ENCODE measurements at regions not wholly inside any gene's neighbourhood (a gene's known extent, or its start where the extent isn't known, plus 50 kb on each side); places are given as distances from the start of the nearest gene placed in this dataset.
"Not testable (repeated sequence)": the region's sequence is repeated elsewhere in the genome, so short reads cannot be mapped to it uniquely, and the experiment has no call there.

DNA sequence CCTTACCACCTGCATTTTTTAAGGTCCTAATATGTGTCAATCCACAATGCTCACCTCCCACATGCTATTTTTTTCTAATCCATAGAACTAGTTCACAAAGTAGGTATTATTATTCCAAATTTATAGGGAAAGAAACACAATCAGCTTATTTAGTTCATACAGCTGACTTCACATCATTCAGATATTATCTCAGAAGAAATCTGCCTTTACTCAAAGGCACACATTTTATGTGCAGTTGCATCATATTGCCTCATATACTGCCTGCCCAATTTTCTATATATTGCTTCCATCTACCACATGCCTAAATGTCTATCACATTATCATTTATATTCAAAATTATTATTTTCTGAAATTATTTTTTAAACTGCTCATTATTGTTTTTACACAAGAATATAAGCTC, 88.7 kb upstream of the LUZP2 start:
- DNase-seq: no peak

DNA sequence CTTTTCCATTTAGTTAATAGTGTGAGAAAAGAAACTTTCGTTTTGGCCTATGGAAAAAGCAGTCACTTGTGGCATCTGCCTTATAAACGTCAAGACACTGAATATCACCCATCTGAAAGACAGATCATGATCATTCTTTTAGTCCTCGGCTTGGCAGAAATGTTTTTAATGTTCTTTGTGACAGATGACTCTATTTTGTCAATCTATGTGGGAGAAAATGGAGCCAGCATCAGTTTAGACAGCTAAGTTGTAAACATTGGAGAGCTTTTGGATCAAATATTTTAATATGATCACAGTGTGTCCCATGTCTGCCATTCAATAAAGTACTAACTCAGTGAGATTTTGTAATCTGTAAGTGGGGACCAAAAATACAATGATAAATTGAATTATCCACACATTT, 85.1 kb upstream of the LUZP2 start:
- no peak for DNase-seq

- no peak for DNase-seq
Observed at GRCh38 chr11:24412722-24413121, 84.1 kb upstream of the LUZP2 start.

- no peak for DNase-seq
Observed at GRCh38 chr11:24413391-24413790, 83.5 kb upstream of the LUZP2 start.

- not testable (repeated sequence) for DNase-seq
Observed at GRCh38 chr11:24415955-24416636, 80.8 kb upstream of the LUZP2 start.

DNA sequence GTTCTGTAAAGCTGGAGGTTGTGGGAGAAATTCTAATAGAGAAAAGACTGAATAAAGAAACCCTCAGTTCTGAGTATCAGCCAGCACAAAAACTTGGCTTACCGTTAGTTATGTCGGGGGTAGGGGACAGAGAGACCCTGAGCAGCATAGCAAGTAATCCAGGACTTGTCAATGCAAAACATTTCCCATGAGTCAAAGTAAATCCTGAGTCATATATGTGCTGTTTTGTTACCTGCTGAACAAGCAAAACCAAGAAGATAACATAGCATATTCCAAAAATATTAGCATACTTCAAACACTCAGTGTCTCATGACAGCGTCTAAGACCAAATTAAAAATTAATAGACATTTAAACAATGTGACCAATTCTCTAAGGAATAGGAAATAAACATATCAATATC, 75.1 kb upstream of the LUZP2 start:
- no peak for DNase-seq

DNA sequence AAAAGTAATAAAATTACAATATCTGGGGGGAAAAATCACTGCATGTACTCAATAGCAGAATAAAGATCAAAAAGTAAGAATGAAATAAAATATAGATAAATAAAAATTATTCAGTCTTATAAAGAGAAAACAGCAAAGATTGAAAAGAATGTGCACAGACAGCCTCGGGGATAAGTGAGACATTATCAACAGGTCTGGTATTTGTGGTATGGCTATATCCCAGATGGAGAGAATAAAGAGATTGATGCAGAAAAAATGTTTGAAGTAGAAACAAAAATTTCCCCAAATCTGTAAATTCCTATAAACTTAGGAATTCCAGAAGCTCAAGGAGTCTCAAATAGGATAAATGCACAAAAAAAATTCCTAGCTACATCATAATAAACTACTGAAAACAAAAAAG, 74.5 kb upstream of the LUZP2 start:
- DNase-seq: no peak

DNA sequence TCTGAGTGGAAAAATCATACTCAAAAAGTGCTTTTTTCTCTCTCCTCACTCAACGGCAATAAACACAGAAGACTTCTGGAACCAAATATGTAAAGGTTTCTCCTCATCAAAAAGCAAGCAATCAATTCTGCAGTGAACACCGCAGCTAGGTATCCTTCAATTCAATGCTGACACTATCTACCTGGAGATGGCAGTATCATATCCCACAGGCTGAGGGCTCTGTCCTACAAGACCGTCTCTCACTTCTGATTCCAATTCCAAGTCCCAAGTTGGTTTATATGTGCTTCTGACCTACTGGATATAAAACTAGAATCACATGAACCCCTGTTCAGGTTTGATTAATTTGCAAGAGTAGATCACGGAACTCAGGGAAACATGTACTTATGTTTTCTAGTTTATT, 59.7 kb upstream of the LUZP2 start:
- no peak for DNase-seq

All from NCI-H1694 treated with DMSO at 0.1 percent for 48 hours (cell line).